ENCODE measurements at regions not wholly inside any gene's neighbourhood (a gene's known extent, or its start where the extent isn't known, plus 50 kb on each side); places are given as distances from the start of the nearest gene placed in this dataset.

- no peak for TF ChIP-seq CTCF (IDR thresholded peaks at IDR 0.05 in 4 of 5, conservative IDR thresholded peaks at IDR 0.05 in 1 of 5)
- TF ChIP-seq POLR2A (IDR thresholded peaks at IDR 0.05), result no peak
Observed at GRCh38 chr2:7706791-7707190, 789.6 kb downstream of the RNF144A start.
